HT-29 (cell line): ENCODE measurements at regions not wholly inside any gene's neighbourhood (a gene's known extent, or its start where the extent isn't known, plus 50 kb on each side); places are given as distances from the start of the nearest gene placed in this dataset.
A peak's percentile ranks its signal among the peaks of the same experiment; 100 is the strongest.

Experiments used
- DNase-seq: peaks from one replicate; pipeline ENCODE4 v3.0.0-alpha.2; 2015; ENCODE audit warnings: low spot score

- DNase-seq: no peak
Measured at GRCh38 chr10:8534891-8535290, 480.4 kb downstream of the GATA3 start.

GRCh38 chr10:8539056-8539455 lies 484.6 kb downstream of the GATA3 start:
- DNase-seq: peak; percentile 65

GRCh38 chr10:8543361-8544056 lies 489.0 kb downstream of the GATA3 start:
- peak; percentile 96 for DNase-seq

GRCh38 chr10:8544057-8544380 lies 489.5 kb downstream of the GATA3 start:
- peak; percentile 89 for DNase-seq

- no peak for DNase-seq
Measured at GRCh38 chr10:8544500-8544899, 490.0 kb downstream of the GATA3 start.

- no peak for DNase-seq
Measured at GRCh38 chr10:8554574-8554973, 500.1 kb downstream of the GATA3 start.

- DNase-seq: no peak
Measured at GRCh38 chr10:8556321-8556720, 501.8 kb downstream of the GATA3 start.

GRCh38 chr10:8563478-8563877 lies 509.0 kb downstream of the GATA3 start:
- DNase-seq: no peak

- DNase-seq: no peak
Measured at GRCh38 chr10:8566737-8567136, 512.2 kb downstream of the GATA3 start.

GRCh38 chr10:8568401-8568800 lies 513.9 kb downstream of the GATA3 start:
- DNase-seq: peak; percentile 45

- no peak for DNase-seq
Measured at GRCh38 chr10:8575620-8576019, 521.1 kb downstream of the GATA3 start.

GRCh38 chr10:8576281-8576680 lies 521.8 kb downstream of the GATA3 start:
- no peak for DNase-seq

GRCh38 chr10:8576911-8577310 lies 522.4 kb downstream of the GATA3 start:
- DNase-seq: no peak

GRCh38 chr10:8577686-8578085 lies 523.2 kb downstream of the GATA3 start:
- no peak for DNase-seq

- DNase-seq: no peak
Measured at GRCh38 chr10:8581521-8582225, 527.2 kb downstream of the GATA3 start.

GRCh38 chr10:8583096-8583495 lies 528.6 kb downstream of the GATA3 start:
- no peak for DNase-seq

GRCh38 chr10:8584666-8585065 lies 530.2 kb downstream of the GATA3 start:
- no peak for DNase-seq

GRCh38 chr10:8586504-8586903 lies 532.0 kb downstream of the GATA3 start:
- no peak for DNase-seq

GRCh38 chr10:8588135-8588534 lies 533.6 kb downstream of the GATA3 start:
- DNase-seq: no peak

- no peak for DNase-seq
Measured at GRCh38 chr10:8590518-8590917, 536.0 kb downstream of the GATA3 start.

- no peak for DNase-seq
Measured at GRCh38 chr10:8591640-8592039, 537.2 kb downstream of the GATA3 start.

- no peak for DNase-seq
Measured at GRCh38 chr10:8594176-8594575, 539.7 kb downstream of the GATA3 start.

- DNase-seq: no peak
Measured at GRCh38 chr10:8594711-8595110, 540.2 kb downstream of the GATA3 start.

GRCh38 chr10:8595140-8595539 lies 540.7 kb downstream of the GATA3 start:
- DNase-seq: no peak
